ENCODE measurements at regions not wholly inside any gene's neighbourhood (a gene's known extent, or its start where the extent isn't known, plus 50 kb on each side); places are given as distances from the start of the nearest gene placed in this dataset.

GRCh38 chr6:6840831-6841291, 252.3 kb downstream of the LY86 start:
- no peak for DNase-seq (ENCODE audit: low read depth)

- no peak for DNase-seq (ENCODE audit: low read depth)
These were observed 253.1 kb downstream of the LY86 start for GRCh38 chr6:6841571-6841970.

DNA sequence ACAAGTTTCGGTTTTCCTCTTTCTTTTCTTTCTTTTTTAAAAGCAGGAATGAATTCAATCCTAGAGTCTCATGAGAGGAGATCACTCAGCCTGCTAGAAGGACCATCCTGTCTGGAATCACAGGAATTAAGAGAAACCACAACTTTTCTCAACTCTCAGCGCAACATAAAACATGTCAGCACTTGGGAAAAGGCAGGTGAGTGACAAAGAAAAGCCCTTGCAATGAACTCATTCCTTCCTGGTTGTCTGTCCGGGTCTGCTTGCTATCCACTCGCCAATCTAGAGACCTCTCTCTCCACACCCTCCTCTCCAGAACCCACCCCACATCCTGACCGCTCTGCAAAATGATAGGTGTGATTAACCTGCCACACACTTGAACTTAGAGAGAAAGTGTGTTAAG, 253.8 kb downstream of the LY86 start:
- no peak for DNase-seq (ENCODE audit: low read depth)

GRCh38 chr6:6843057-6843627, 254.6 kb downstream of the LY86 start:
- no peak for DNase-seq (ENCODE audit: low read depth)

GRCh38 chr6:6843777-6844176, 255.3 kb downstream of the LY86 start:
- DNase-seq (ENCODE audit: low read depth), result no peak

- DNase-seq (ENCODE audit: low read depth), result no peak
These were observed 256.0 kb downstream of the LY86 start for GRCh38 chr6:6844530-6844929.

GRCh38 chr6:6845603-6846002, 257.1 kb downstream of the LY86 start:
- no peak for DNase-seq (ENCODE audit: low read depth)

GRCh38 chr6:6847591-6847990, 259.1 kb downstream of the LY86 start:
- DNase-seq (ENCODE audit: low read depth), result no peak

- no peak for DNase-seq (ENCODE audit: low read depth)
These were observed 256.5 kb upstream of the RREB1 start for GRCh38 chr6:6851059-6851948.

DNA sequence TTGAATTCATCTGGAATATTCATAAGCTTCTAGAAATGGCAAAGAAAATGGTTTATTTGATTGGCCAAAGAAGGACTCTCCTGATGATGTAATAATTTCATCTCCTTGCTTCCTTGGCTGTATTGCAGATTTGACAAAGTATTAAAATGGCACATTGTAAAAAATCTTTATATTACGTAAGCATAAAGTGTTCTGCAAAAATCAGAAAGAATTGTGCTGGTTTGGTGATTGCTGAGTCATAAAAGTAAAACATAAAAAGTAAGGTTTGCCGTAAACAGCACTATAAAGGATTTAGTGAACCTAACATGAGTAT, 255.9 kb upstream of the RREB1 start:
- no peak for DNase-seq (ENCODE audit: low read depth)

DNA sequence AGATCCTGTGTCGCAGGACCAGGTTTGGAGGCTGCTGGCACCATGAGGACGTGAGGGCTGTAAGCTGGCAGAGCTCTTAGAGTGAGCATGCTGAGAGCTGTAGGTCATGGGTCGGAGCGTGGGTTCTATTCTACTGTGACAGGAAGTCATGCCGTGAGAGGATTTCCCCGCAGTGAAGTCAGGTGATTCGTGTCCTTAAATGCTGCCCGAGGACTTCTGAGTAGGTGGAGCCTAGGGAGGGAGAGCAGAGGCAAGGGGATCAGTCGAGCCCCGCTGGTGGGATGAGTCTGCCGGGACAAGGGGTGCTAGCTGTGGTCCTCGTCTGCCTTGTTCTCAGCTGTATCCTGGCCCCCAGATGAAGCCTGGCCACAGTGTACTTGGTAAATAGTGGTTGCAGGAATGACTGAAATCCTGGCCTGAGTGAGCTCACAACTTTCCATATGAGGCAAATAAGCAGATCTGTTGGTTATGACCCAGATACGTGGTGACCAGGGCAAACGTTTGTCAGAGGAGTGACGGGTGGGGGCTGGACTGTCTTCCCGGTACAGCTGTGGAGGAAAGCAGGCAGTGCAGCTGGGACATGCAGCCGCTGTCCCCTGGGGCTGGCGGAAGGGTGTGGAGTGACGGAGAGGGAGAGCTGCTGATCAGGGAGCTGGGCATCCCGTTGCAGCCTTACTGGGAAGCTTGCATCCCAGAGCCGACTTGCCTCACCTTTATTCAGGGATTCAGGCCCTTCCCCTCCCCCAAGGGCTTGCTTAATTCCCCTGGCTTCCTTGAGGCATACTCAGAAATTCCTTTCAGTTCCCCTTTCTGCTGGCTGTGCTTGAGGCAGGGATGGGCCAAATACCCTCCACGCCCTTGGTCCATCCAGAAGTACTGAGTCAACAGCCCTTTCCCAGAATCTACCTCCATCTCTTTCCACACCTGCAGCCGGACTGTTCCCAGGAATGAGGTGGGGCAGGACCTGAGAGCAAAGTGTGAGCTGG, 250.9 kb upstream of the RREB1 start:
- DNase-seq (ENCODE audit: low read depth), result peak; percentile 15

GRCh38 chr6:6857528-6857927, 250.2 kb upstream of the RREB1 start:
- DNase-seq (ENCODE audit: low read depth), result no peak

- DNase-seq (ENCODE audit: low read depth), result no peak
These were observed 249.2 kb upstream of the RREB1 start for GRCh38 chr6:6858533-6858982.

- DNase-seq (ENCODE audit: low read depth), result no peak
These were observed 248.7 kb upstream of the RREB1 start for GRCh38 chr6:6859105-6859504.

GRCh38 chr6:6859722-6860121, 248.0 kb upstream of the RREB1 start:
- DNase-seq (ENCODE audit: low read depth), result no peak

DNA sequence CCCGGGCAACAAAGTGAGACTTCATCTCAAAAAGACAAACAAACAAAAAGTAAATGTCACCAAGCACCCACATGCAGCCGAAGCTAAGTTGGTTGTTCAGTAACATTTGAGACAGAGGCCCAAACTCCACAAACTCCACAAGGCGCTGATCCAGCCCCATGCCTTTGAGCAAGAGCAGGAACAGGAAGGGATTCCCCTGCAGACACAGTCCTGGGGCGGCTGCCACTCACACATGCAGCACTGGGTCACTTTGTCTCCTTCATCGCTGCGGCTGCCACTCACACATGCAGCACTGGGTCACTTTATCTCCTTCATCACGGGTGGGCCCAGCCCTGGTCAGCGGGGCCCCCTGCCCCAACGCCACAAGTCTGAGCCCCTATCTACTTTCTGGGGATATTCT, 246.9 kb upstream of the RREB1 start:
- no peak for DNase-seq (ENCODE audit: low read depth)

DNA sequence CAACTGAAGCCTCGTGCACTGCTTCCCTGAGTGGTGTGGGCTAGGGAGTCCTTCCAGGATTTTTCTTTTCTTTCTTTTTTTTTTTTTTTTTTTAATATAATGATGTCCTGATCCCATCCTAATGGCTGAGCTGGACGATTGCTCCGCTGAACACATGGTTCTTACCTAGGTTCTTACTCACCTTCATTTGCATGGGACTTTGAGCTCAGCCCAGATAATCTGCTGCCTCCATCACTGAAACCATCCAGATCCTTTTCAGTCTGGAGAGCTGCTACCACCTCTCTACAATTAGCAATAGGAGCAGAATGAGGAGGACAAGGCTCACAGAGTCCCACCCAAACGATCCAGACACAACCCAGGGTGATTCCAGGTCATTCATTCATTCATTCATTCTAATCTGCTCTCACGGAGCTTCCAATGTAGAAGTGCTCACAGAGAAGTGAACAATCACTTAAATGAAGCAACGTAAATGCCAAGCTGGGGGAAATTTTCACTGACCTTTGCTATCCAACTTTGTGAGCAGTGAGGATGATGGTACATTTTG, 246.3 kb upstream of the RREB1 start:
- no peak for DNase-seq (ENCODE audit: low read depth)

GRCh38 chr6:6861995-6862394, 245.8 kb upstream of the RREB1 start:
- DNase-seq (ENCODE audit: low read depth), result no peak

GRCh38 chr6:6863970-6864639, 243.7 kb upstream of the RREB1 start:
- no peak for DNase-seq (ENCODE audit: low read depth)

GRCh38 chr6:6865611-6866010, 242.2 kb upstream of the RREB1 start:
- no peak for DNase-seq (ENCODE audit: low read depth)

- no peak for DNase-seq (ENCODE audit: low read depth)
These were observed 240.9 kb upstream of the RREB1 start for GRCh38 chr6:6866656-6867403.

Measured in stimulated activated CD8-positive, alpha-beta memory T cell treated with anti-CD3 and anti-CD28 coated beads, Interleukin-12 subunit alpha, Interleukin-12 subunit beta, amount 100 ng/mL, for 4 hours (primary cell).